ENCODE measurements at regions not wholly inside any gene's neighbourhood (a gene's known extent, or its start where the extent isn't known, plus 50 kb on each side); places are given as distances from the start of the nearest gene placed in this dataset.

GRCh38 chr6:144947398-144947976 is 662.4 kb downstream of the UTRN start:
- POLR2A ChIA-PET, result no interaction called here
- H3K27me3 ChIP-seq (ENCODE audit: control insufficient read depth in 1 of 2, insufficient read depth in 2 of 2, low read length in 2 of 2), result no peaks in the 10 kb centered on the region
- no peak overlapping the region for H3K4me3 ChIP-seq (replicated peaks in 1 of 3; ENCODE audit: insufficient read depth in 1 of 3, low read depth in 2 of 3, low read length in 3 of 3)
- intact Hi-C loops (cut with micrococcal nuclease; ENCODE audit: unreplicated experiment) (no loop called here), in situ Hi-C loops (cut with HindIII; ENCODE audit: extremely low pct_ligation_motif_present, low pct_unique_long_range_greater_than_20kb) (no loop called here)
- no peak for DNase-seq (ENCODE audit: low spot score)
- H3K4me2 ChIP-seq (ENCODE audit: low read depth, low read length), result no peak overlapping the region
- H2AFZ ChIP-seq (ENCODE audit: low read length), result no peak overlapping the region
- no peak for FAIRE-seq
- no peaks in the 10 kb centered on the region for H3K36me3 ChIP-seq (replicated peaks in 1 of 2; ENCODE audit: control insufficient read depth in 1 of 2, insufficient read depth in 2 of 2, low read length in 2 of 2)
- no peaks in the 10 kb centered on the region for H4K20me1 ChIP-seq (ENCODE audit: insufficient read depth, low read length)
- H3K79me2 ChIP-seq (ENCODE audit: insufficient read depth, low read length), result no peaks in the 10 kb centered on the region
- BruUV-seq (replicated peaks), result no TSS peak
- no peaks in the 10 kb centered on the region for H3K4me1 ChIP-seq (ENCODE audit: insufficient read depth, low read length)
- ATAC-seq, result no peak
- H3K9me3 ChIP-seq (ENCODE audit: low read length), result no peaks in the 10 kb centered on the region
- WGBS (ENCODE audit: low lambda C conversion rate), result 1% methylated on average over 4 of the region's 4 CpGs
- no peak overlapping the region for H3K9ac ChIP-seq (ENCODE audit: insufficient read depth, low read depth, low read length)
- TF ChIP-seq ZC3H13 (CRISPR knock-in tag; IDR thresholded peaks at IDR 0.05), result no peak
- no peak overlapping the region for H3K27ac ChIP-seq (ENCODE audit: extremely low read length, insufficient read depth, low read length)
- CTCF ChIA-PET (ENCODE audit: low intra/inter-chr PET ratio, low total read pairs), result no interaction called here

GRCh38 chr6:144951730-144952437 is 666.7 kb downstream of the UTRN start:
- Histone ChIP-seq H3K4me3 (replicated peaks in 1 of 3; ENCODE audit: insufficient read depth in 1 of 3, low read depth in 2 of 3, low read length in 3 of 3) (no peak overlapping the region), H3K4me2 (ENCODE audit: low read depth, low read length) (no peak overlapping the region), H3K9ac (ENCODE audit: insufficient read depth, low read depth, low read length) (no peak overlapping the region), H3K36me3 (replicated peaks in 1 of 2; ENCODE audit: control insufficient read depth in 1 of 2, insufficient read depth in 2 of 2, low read length in 2 of 2) (no peaks in the 10 kb centered on the region), H3K79me2 (ENCODE audit: insufficient read depth, low read length) (no peaks in the 10 kb centered on the region), H3K9me3 (ENCODE audit: low read length) (no peaks in the 10 kb centered on the region), H2AFZ (ENCODE audit: low read length) (no peak overlapping the region), H3K4me1 (ENCODE audit: insufficient read depth, low read length) (no peaks in the 10 kb centered on the region), H3K27me3 (ENCODE audit: control insufficient read depth in 1 of 2, insufficient read depth in 2 of 2, low read length in 2 of 2) (peaks cover 0 to 4% of the 10 kb centered on the region in 2 experiments; a peak in 1 of 5 replicates), H4K20me1 (ENCODE audit: insufficient read depth, low read length) (no peaks in the 10 kb centered on the region), H3K27ac (ENCODE audit: extremely low read length, insufficient read depth, low read length) (no peak overlapping the region)
- ChIA-PET POLR2A (no interaction called here), CTCF (ENCODE audit: low intra/inter-chr PET ratio, low total read pairs) (no interaction called here)
- DNase-seq (ENCODE audit: low spot score) (no peak), ATAC-seq (no peak), FAIRE-seq (no peak)
- in situ Hi-C loops (cut with HindIII; ENCODE audit: extremely low pct_ligation_motif_present, low pct_unique_long_range_greater_than_20kb) (no loop called here), intact Hi-C loops (cut with micrococcal nuclease; ENCODE audit: unreplicated experiment) (no loop called here)
- BruUV-seq (replicated peaks), result no TSS peak
- WGBS (ENCODE audit: low lambda C conversion rate), result 6% methylated on average over 3 of the region's 3 CpGs
- TF ChIP-seq SOX13 (IDR thresholded peaks at IDR 0.05) (no peak), SOX13 (CRISPR knock-in tag; conservative IDR thresholded peaks at IDR 0.05 in 1 of 2, IDR thresholded peaks at IDR 0.05 in 1 of 2) (no peak), ZNF441 (CRISPR knock-in tag; IDR thresholded peaks at IDR 0.05; ENCODE audit: borderline replicate concordance) (no peak), HINFP (CRISPR knock-in tag; IDR thresholded peaks at IDR 0.05; ENCODE audit: low read depth) (no peak), MIER3 (CRISPR knock-in tag; IDR thresholded peaks at IDR 0.05; ENCODE audit: borderline replicate concordance) (no peak), ZNF747 (CRISPR knock-in tag; IDR thresholded peaks at IDR 0.05; ENCODE audit: borderline replicate concordance) (no peak), ZNF562 (CRISPR knock-in tag; IDR thresholded peaks at IDR 0.05; ENCODE audit: borderline replicate concordance) (no peak), MYC (CRISPR knock-in tag; IDR thresholded peaks at IDR 0.05; ENCODE audit: borderline replicate concordance) (no peak), ZBTB21 (CRISPR knock-in tag; IDR thresholded peaks at IDR 0.05) (no peak), ZNF17 (CRISPR knock-in tag; IDR thresholded peaks at IDR 0.05) (no peak), ZNF382 (CRISPR knock-in tag; IDR thresholded peaks at IDR 0.05; ENCODE audit: borderline replicate concordance) (no peak), ZNF501 (CRISPR knock-in tag; IDR thresholded peaks at IDR 0.05) (no peak), ZNF274 (CRISPR knock-in tag; IDR thresholded peaks at IDR 0.05) (no peak), PHF8 (CRISPR knock-in tag; IDR thresholded peaks at IDR 0.05) (no peak), PLSCR1 (CRISPR knock-in tag; IDR thresholded peaks at IDR 0.05; ENCODE audit: borderline replicate concordance) (no peak), ZNF296 (CRISPR knock-in tag; conservative IDR thresholded peaks at IDR 0.05) (no peak)

Data from HepG2 (cell line).